Heart right ventricle (tissue), 16 donors: ENCODE measurements at regions not wholly inside any gene's neighbourhood (a gene's known extent, or its start where the extent isn't known, plus 50 kb on each side); places are given as distances from the start of the nearest gene placed in this dataset.

ENCODE experiments used
- ATAC-seq, 8 donors: fragments of 200-7000 bp; cut with Tn5 transposase; one replicate each; pipeline ENCODE4 v1.9.1; 2020; ENCODE audit warnings: mild to moderate bottlenecking in 8 of 8, moderate library complexity in 8 of 8, moderate number of reproducible peaks in 1 of 8
- DNase-seq, 2 donors: peaks; one replicate each; pipeline ENCODE4 v3.0.0-alpha.2; 2020
- H3K27ac ChIP-seq, 10 donors: fragments of 200-600 bp; sonication (generic) in 2 of 10; one replicate each; pipeline versions ENCODE4 v1.5.0 to v1.8.0; 2020 to 2022; ENCODE audit warnings: mild to moderate bottlenecking in 3 of 10
- H3K27me3 ChIP-seq, 7 donors: fragments of 200-600 bp; one replicate each; pipeline ENCODE4 v1.8.0; 2021 to 2022; ENCODE audit warnings: mild to moderate bottlenecking in 2 of 7
- H3K36me3 ChIP-seq, 9 donors: fragments of 200-600 bp; sonication (generic) in 1 of 9; one replicate each; pipeline versions ENCODE4 v1.5.0 to v1.8.0; 2020 to 2022; ENCODE audit warnings: mild to moderate bottlenecking in 2 of 9
- H3K4me1 ChIP-seq, 9 donors: fragments of 200-600 bp; sonication (generic) in 1 of 9; one replicate each; pipeline versions ENCODE4 v1.5.0 to v1.8.0; 2020 to 2022; ENCODE audit warnings: mild to moderate bottlenecking in 4 of 9
- H3K4me3 ChIP-seq, 10 donors: fragments of 200-600 bp; sonication (generic) in 2 of 10; one replicate each; pipeline versions ENCODE4 v1.5.0 to v1.8.0; 2020 to 2022; ENCODE audit warnings: mild to moderate bottlenecking in 7 of 10, moderate library complexity in 2 of 10
- H3K9me3 ChIP-seq, 11 donors: fragments of 200-600 bp in 10 of 11; sonication (generic) in 2 of 11; one replicate each; pipeline versions ENCODE4 v1.5.0 to v1.8.0; 2013 to 2022; ENCODE audit warnings: mild to moderate bottlenecking in 2 of 11, control low read depth in 1 of 11, moderate library complexity in 1 of 11
- CTCF ChIP-seq, 9 donors: fragments of 200-600 bp; sonication (generic) in 2 of 9; IDR thresholded peaks; one replicate each; pipeline versions ENCODE4 v1.5.0 to v1.8.0; 2021 to 2022; ENCODE audit warnings: antibody characterized with exemption in 9 of 9, mild to moderate bottlenecking in 5 of 9, moderate library complexity in 1 of 9
- WGBS, 2 donors: extraction: QIAGEN DNeasy Blood & Tissue Kit; methylation state at CpG; one replicate each; pipeline ENCODE4 v1.1.7; 2013; ENCODE audit warnings: inconsistent platforms in 1 of 2; 5-methylcytosine and 5-hydroxymethylcytosine counted together
- intact Hi-C, 10 donors: fragments of 100-400 bp; cut with DNase I; formaldehyde crosslinking; loops; one replicate each; pipeline versions ENCODE4 v1.11.1 to v1.14.2; 2022
- donor health status: Arrhythmogenic right ventricular cardiomyopathy.
- donor health status: ischemic (EF 13 %, LVEDD 7.1; RV severe dilation, severe dysfunction).
- donor health status: healthy with polysubstance abuse.
- donor health status: DM: no; HTN: yes; CAD: no.
- donor health status: DM: no; HTN: no; CAD: no.
- donor health status: ischemic (EF 25% LVEDD 6.9; RV normal size, moderate dysfunction).
- donor health status: ischemic (EF 25% LVEDD 5.7; RV mildly dilated, moderate dysfunction).
- donor health status: healthy.
- donor health status: DM: yes; HTN: yes; CAD: no.
- donor health status: Ischemic cardiomyopathy.
- donor health status: ischemic (EF 35%, LVEDD 5.7; RV mildly dilated, moderate dysfunction).
- donor health status: nonischemic (EF 11% LVEDD 7.7; RV severe dilation, severe dysfunction).
- donor health status: DM: yes; HTN: yes; CAD: no.
- donor health status: PGD.
- donor health status: ischemic (EF 29% LVEDD 5.4; RV normal size, mild dysfunction).
- donor health status: nonischemic (EF 23%, LVEDD 6.1; RV moderate dilation, normal function).

- TF ChIP-seq CTCF (IDR thresholded peaks at IDR 0.05), result no peak
- H3K4me3 ChIP-seq, result no peak overlapping the region
- no peaks in the 10 kb centered on the region for H3K36me3 ChIP-seq
- DNase-seq (no peak), ATAC-seq (no peak)
- 65 to 86% methylated on average over 8 of the region's 8 CpGs for WGBS, 2 donors
- intact Hi-C loops, result no loop called here
- H3K4me1 ChIP-seq, result no peaks in the 10 kb centered on the region
- peaks cover 0 to 33% (median 5%) of the 10 kb centered on the region in 11 donors for H3K9me3 ChIP-seq
- H3K27ac ChIP-seq, result no peak overlapping the region
- H3K27me3 ChIP-seq, result no peaks in the 10 kb centered on the region
Observed at GRCh38 chr1:217969428-217969827, 315.7 kb upstream of the RRP15 start.

- DNase-seq, result no peak
- Histone ChIP-seq H3K36me3 (no peaks in the 10 kb centered on the region), H3K4me3 (no peak overlapping the region), H3K27me3 (no peaks in the 10 kb centered on the region), H3K4me1 (no peaks in the 10 kb centered on the region), H3K27ac (no peak overlapping the region), H3K9me3 (no peaks in the 10 kb centered on the region)
- intact Hi-C loops, result loop anchor here in 1 of 10 donors (10.0 kb wide), 1 partner anchor 63 kb away; no protein-coding TSS in a partner anchor
- TF ChIP-seq CTCF (IDR thresholded peaks at IDR 0.05), result no peak
- no peak for ATAC-seq
Observed at GRCh38 chr1:217977943-217978342, 307.1 kb upstream of the RRP15 start.

GRCh38 chr1:217981430-217981829 lies 303.7 kb upstream of the RRP15 start:
- intact Hi-C loops, result no loop called here

GRCh38 chr1:217982331-217983050 lies 302.6 kb upstream of the RRP15 start:
- WGBS, 2 donors, result 63 to 72% methylated on average over 19 of the region's 19 CpGs
- no peak overlapping the region for H3K4me3 ChIP-seq
- no peak overlapping the region for H3K27ac ChIP-seq
- H3K4me1 ChIP-seq, result no peaks in the 10 kb centered on the region
- no peaks in the 10 kb centered on the region for H3K27me3 ChIP-seq
- TF ChIP-seq CTCF (IDR thresholded peaks at IDR 0.05), result no peak
- no peak for ATAC-seq
- H3K36me3 ChIP-seq, result no peaks in the 10 kb centered on the region
- intact Hi-C loops, result no loop called here
- H3K9me3 ChIP-seq, result no peaks in the 10 kb centered on the region
- DNase-seq, result no peak

More at GRCh38 chr1:217981430-217981829, 303.7 kb upstream of the RRP15 start:
- no peak for TF ChIP-seq CTCF (IDR thresholded peaks at IDR 0.05)
- no peaks in the 10 kb centered on the region for H3K4me1 ChIP-seq
- H3K36me3 ChIP-seq, result no peaks in the 10 kb centered on the region
- DNase-seq (no peak), ATAC-seq (no peak)
- H3K27ac ChIP-seq, result no peak overlapping the region
- no peaks in the 10 kb centered on the region for H3K9me3 ChIP-seq
- WGBS, 2 donors, result 84 to 89% methylated on average over 1 of the region's 1 CpG
- H3K4me3 ChIP-seq, result no peak overlapping the region
- no peaks in the 10 kb centered on the region for H3K27me3 ChIP-seq
